22Rv1 (cell line): ENCODE measurements at regions not wholly inside any gene's neighbourhood (a gene's known extent, or its start where the extent isn't known, plus 50 kb on each side); places are given as distances from the start of the nearest gene placed in this dataset.

Experiments
- H3K27ac ChIP-seq: fragments of 450-650 bp; 2 replicates; pipeline ENCODE4 v1.5.1; 2017
- CTCF ChIP-seq: fragments of 450-650 bp; IDR thresholded peaks from 2 replicates; pipeline ENCODE4 v1.5.1; 2017; ENCODE audit warnings: mild to moderate bottlenecking
- ZFX ChIP-seq: fragments of 450-650 bp; IDR thresholded peaks from 2 replicates; pipeline ENCODE4 v1.6.1; 2017; ENCODE audit warnings: antibody characterized with exemption, borderline replicate concordance

DNA sequence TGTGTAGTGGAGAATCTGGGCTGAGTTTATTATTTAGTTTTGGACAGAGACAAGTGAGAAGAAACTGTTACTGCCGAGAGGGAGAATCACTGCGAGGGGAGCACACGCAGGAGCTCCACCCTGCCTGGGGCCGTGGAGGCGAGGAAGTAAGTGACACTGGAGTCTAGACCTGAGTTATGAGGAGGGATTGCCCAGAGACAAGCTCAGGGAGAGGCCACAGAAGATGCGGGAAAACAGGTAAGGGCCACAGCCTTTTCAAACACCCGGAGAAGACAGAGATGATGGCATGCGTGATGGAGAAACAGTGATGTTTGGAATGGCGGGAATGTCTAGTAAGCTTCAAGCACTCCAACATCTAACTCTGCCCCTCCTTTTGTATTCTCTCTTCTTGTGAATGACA, 84.1 kb downstream of the TNFSF11 start:
- no peak overlapping the region for H3K27ac ChIP-seq
- TF ChIP-seq CTCF (no peak), ZFX (no peak)

DNA sequence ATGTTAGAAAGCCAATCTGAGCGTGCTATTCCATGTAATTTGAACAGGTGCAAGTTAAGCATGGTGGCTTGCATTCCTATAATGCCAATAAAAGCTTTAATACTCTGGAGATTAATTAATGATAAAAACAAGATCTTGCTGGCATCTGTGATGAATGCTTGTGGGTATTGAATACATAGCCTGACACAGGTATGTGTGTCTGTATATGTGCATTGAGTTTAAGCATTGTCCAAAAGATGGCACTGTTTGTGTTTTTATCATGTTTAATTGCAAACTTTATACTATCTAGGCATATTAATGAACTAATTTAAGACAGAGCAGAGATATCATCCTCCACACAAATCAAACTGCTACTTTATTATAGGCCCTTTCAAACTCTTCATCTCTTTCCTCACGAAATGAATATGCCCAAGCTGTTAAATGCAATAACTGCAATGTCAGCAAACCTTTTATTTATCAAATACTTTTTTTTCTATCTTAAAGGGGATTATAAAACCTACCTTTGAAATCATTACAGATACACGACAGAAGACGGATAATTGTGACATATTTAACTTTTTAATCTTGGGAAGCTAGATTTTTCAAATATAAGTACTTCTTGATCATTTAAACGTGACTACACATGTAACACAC, 86.5 kb downstream of the TNFSF11 start:
- TF ChIP-seq CTCF = peak; percentile 39
- no peak for TF ChIP-seq ZFX
- H3K27ac ChIP-seq = no peak overlapping the region

DNA sequence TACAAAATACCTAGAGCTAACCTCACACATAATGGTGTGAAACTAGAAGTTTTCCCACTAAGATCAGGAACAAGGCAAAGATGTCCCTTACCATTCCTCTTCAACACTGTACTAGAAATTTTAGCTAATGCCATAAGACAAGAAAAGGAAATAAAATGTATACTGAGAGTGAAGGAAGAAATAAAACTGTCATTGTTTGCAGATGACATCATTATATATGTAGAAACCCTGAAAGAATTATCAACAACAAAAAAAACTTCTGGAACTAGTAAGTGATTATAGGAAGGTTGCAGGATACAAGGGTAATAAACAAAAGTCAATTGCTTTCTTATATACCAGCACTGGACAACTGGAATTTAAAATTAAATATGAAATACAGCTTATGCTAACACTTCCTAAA, 93.7 kb downstream of the TNFSF11 start:
- TF ChIP-seq ZFX (no peak), CTCF (no peak)
- H3K27ac ChIP-seq = no peak overlapping the region

DNA sequence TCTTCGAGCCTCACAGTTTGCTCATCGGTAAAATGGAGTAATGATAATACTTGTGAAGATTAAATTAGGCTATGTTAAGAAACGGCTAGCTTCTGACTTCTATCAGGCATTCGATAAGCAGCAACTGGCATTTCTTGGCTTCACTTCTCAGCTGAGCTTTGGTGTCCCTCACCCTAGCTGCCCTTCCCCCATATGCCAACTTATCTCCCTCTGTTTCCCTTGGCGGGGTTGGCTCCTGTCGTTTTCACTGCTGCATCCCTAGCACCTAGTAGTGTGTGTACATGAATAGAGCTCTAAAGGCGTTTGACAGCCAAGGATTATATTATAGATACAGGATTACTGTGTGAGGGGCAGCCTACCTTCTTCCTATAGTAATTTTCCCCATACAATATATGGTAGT, 97.5 kb downstream of the TNFSF11 start:
- TF ChIP-seq CTCF (no peak), ZFX (no peak)
- no peak overlapping the region for H3K27ac ChIP-seq

- TF ChIP-seq CTCF (no peak), ZFX (no peak)
- H3K27ac ChIP-seq = no peak overlapping the region
These were observed 99.7 kb downstream of the TNFSF11 start for GRCh38 chr13:42673677-42674076.

DNA sequence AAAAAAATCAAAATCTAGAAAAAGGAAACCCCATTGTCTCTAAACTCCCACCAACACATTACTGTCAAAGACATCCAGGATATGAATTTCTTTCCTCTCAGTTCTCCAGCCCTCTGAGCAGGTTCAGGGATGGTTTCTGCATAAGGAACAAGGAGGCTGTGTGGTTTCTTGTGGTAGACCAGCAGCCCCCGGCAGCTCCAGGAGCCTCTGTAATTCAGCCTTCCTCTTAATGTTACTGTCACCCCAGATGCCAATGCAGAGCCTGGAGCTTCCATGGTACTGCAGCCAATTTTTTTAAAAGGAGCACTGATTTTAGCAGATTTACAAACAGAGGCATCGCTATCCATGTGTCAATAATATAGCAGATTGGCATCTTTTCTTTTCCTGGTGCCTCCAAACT, 100.6 kb upstream of the FAM216B start:
- TF ChIP-seq ZFX = no peak
- no peak for TF ChIP-seq CTCF
- H3K27ac ChIP-seq = no peak overlapping the region

GRCh38 chr13:42681326-42682100, 99.9 kb upstream of the FAM216B start:
- H3K27ac ChIP-seq = no peak overlapping the region
- TF ChIP-seq ZFX (no peak), CTCF (no peak)
